ENCODE measurements at regions not wholly inside any gene's neighbourhood (a gene's known extent, or its start where the extent isn't known, plus 50 kb on each side); places are given as distances from the start of the nearest gene placed in this dataset.

DNA sequence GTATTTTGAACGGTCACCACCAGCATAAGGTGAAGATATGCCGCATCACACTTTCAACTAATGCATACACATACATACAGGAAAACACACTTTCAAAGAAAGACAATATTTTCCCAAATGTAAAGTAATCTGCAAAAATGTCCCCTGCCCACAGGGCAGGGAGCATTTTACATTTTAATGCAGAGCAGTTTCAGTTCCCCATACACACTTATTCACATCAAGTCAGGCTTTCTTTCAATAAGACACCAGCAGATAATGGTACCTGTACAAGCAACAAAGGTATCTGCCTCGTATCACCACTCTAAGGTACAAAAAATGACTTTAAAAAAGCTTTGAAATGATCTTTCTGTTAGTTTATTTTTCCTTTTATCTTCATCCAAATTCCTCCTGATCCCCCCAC lies 247.1 kb upstream of the CCNG1 start:
- TF ChIP-seq EP300 (IDR thresholded peaks at IDR 0.05) (no peak), POLR2A (IDR thresholded peaks at IDR 0.05) (no peak)
- TF ChIP-seq, protein P1, sequence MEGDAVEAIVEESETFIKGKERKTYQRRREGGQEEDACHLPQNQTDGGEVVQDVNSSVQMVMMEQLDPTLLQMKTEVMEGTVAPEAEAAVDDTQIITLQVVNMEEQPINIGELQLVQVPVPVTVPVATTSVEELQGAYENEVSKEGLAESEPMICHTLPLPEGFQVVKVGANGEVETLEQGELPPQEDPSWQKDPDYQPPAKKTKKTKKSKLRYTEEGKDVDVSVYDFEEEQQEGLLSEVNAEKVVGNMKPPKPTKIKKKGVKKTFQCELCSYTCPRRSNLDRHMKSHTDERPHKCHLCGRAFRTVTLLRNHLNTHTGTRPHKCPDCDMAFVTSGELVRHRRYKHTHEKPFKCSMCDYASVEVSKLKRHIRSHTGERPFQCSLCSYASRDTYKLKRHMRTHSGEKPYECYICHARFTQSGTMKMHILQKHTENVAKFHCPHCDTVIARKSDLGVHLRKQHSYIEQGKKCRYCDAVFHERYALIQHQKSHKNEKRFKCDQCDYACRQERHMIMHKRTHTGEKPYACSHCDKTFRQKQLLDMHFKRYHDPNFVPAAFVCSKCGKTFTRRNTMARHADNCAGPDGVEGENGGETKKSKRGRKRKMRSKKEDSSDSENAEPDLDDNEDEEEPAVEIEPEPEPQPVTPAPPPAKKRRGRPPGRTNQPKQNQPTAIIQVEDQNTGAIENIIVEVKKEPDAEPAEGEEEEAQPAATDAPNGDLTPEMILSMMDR (IDR thresholded peaks at IDR 0.05): no peak
- 66 to 73% (median 71%) methylated on average over 3 of the region's 3 CpGs for WGBS, 3 donors
- H3K27me3 ChIP-seq: no peaks in the 10 kb centered on the region

DNA sequence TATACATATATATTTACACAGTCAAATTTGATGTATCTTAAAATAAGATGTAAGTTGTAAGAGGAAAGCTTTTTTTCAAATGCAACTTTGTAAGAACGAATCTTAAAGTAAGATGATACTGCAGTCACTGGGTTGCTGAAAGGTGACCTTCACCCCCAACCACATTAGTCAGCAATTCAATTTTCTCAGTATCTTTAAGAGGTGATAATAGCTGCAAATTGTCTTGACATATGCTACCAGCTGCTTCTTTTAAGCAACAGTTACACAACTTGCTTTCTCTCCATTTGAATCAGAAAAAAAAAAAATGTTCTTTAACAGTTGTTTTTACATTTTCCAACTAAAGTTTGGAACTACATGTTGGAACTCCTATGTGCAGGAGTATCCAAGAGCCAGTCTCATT lies 246.6 kb upstream of the CCNG1 start:
- Histone ChIP-seq H3K4me1 (ENCODE audit: insufficient read depth) (no peaks in the 10 kb centered on the region), H3K27me3 (no peaks in the 10 kb centered on the region), H3K36me3 (no peaks in the 10 kb centered on the region), H3K9me3 (no peaks in the 10 kb centered on the region), H3K27ac (no peak overlapping the region), H3K4me3 (no peak overlapping the region)
- no peak for DNase-seq
- TF ChIP-seq, protein P1 (IDR thresholded peaks at IDR 0.05): no peak
- TF ChIP-seq EP300 (IDR thresholded peaks at IDR 0.05) (no peak), POLR2A (IDR thresholded peaks at IDR 0.05) (no peak)
- intact Hi-C loops (cut with DNase I): no loop called here
- 4 to 11% (median 6%) methylated on average over 1 of the region's 1 CpG for WGBS, 3 donors

More for the DNA sequence above, 247.1 kb upstream of the CCNG1 start:
- H3K4me1 ChIP-seq (ENCODE audit: insufficient read depth): no peaks in the 10 kb centered on the region
- H3K27ac ChIP-seq: no peak overlapping the region
- intact Hi-C loops (cut with DNase I): no loop called here
- DNase-seq: no peak
- no peaks in the 10 kb centered on the region for H3K9me3 ChIP-seq
- H3K4me3 ChIP-seq: no peak overlapping the region
- H3K36me3 ChIP-seq: no peaks in the 10 kb centered on the region

DNA sequence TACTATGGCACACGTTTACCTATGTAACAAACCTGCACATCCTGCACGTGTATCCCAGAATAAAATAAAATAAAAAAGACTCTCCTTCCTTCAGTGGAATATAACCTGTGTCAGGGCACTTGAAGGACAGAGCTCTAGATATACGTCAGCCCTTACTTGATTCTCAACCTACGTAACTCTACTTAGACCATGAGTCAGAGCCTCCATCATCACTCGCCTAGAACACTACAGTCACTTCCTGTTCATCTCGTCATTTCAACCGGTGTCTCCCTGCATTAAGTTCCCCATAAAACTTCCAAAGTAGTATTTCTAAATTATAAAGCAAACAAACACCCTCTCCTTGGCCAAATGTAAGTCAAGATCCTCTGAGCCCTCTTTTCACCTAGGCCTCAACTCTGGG lies 243.5 kb upstream of the CCNG1 start:
- Histone ChIP-seq H3K27me3 (no peaks in the 10 kb centered on the region), H3K4me3 (no peak overlapping the region), H3K27ac (no peak overlapping the region), H3K36me3 (no peaks in the 10 kb centered on the region), H3K4me1 (ENCODE audit: insufficient read depth) (no peaks in the 10 kb centered on the region), H3K9me3 (no peaks in the 10 kb centered on the region)
- TF ChIP-seq, protein P1 (IDR thresholded peaks at IDR 0.05): no peak
- no peak for TF ChIP-seq EP300 (IDR thresholded peaks at IDR 0.05)
- TF ChIP-seq POLR2A (IDR thresholded peaks at IDR 0.05): no peak
- WGBS, 3 donors: 91 to 95% (median 94%) methylated on average over 7 of the region's 7 CpGs
- DNase-seq: no peak
- intact Hi-C loops (cut with DNase I): no loop called here

DNA sequence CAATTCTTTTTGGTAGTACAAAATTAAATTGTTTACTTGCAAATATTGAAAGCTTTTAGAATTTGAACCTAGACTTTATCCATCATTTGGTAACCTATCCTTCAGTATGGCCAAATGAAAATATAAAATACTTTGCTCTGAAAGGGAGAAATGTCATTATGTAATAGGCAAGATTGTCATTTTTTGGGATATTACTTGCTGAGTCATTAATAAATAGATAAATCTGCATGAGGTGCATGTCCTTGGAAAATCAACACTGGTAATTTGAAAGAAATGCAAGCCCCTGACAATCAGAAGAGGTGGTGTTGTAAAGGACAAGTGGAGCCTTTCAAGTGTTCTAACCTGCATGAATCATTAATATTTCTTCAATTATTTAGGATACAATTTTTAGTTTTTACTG lies 231.8 kb upstream of the CCNG1 start:
- Histone ChIP-seq H3K4me3 (no peak overlapping the region), H3K27ac (no peak overlapping the region), H3K4me1 (ENCODE audit: insufficient read depth) (no peaks in the 10 kb centered on the region), H3K9me3 (no peaks in the 10 kb centered on the region), H3K36me3 (no peaks in the 10 kb centered on the region), H3K27me3 (no peaks in the 10 kb centered on the region)
- TF ChIP-seq, protein P1 (IDR thresholded peaks at IDR 0.05): no peak
- TF ChIP-seq POLR2A (IDR thresholded peaks at IDR 0.05) (no peak), EP300 (IDR thresholded peaks at IDR 0.05) (no peak)
- intact Hi-C loops (cut with DNase I): no loop called here
- no peak for DNase-seq

DNA sequence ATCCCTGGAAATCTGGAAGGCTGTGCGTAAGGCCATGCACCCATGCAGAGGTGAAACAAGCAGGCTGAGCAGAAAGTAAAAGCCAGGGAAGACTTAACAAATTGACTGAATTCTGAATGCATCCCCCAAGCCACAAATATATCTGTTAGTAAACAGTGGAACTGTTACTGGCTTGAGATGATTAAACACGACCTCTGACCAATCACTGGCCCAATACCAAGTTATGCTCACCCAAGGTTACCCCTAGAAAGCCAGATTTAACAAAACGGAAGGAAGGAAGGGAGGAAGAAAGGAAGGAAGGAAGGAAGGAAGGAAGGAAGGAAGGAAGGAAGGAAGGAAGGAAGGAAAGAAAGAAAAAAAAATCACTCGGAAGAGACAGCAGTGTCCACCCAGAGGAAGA lies 215.8 kb upstream of the CCNG1 start:
- intact Hi-C loops (cut with DNase I): no loop called here
- H3K4me1 ChIP-seq (ENCODE audit: insufficient read depth): no peaks in the 10 kb centered on the region
- H3K36me3 ChIP-seq: no peaks in the 10 kb centered on the region
- no peak overlapping the region for H3K4me3 ChIP-seq
- H3K9me3 ChIP-seq: no peaks in the 10 kb centered on the region
- TF ChIP-seq POLR2A (IDR thresholded peaks at IDR 0.05) (no peak), EP300 (IDR thresholded peaks at IDR 0.05) (no peak)
- TF ChIP-seq, protein P1 (IDR thresholded peaks at IDR 0.05): no peak
- WGBS, 3 donors: 49 to 55% (median 51%) methylated on average over 4 of the region's 4 CpGs
- no peak for DNase-seq
- no peaks in the 10 kb centered on the region for H3K27me3 ChIP-seq
- H3K27ac ChIP-seq: no peak overlapping the region

Measured in ovary (tissue), 7 donors.